AG09309 (cell line): ENCODE measurements at regions not wholly inside any gene's neighbourhood (a gene's known extent, or its start where the extent isn't known, plus 50 kb on each side); places are given as distances from the start of the nearest gene placed in this dataset.
"Not testable (repeated sequence)": the region's sequence is repeated elsewhere in the genome, so short reads cannot be mapped to it uniquely, and the experiment has no call there.

ENCODE experiments used
- DNase-seq: peaks from one replicate; pipeline ENCODE4 v3.0.0-alpha.2; 2010; ENCODE audit warnings: low read depth
- H3K4me3 ChIP-seq: 2 replicates; pipeline ENCODE4 v1.5.1; 2011; ENCODE audit warnings: mild to moderate bottlenecking, low read depth, low read length, moderate library complexity; ENCODE audit not compliant: control insufficient read depth
- CTCF ChIP-seq: IDR thresholded peaks from 2 replicates; pipeline ENCODE4 v1.5.1; 2011; ENCODE audit warnings: mild to moderate bottlenecking, low read depth, low read length, inconsistent platforms; ENCODE audit not compliant: insufficient read depth, control insufficient read depth; ENCODE audit errors: missing control alignments

GRCh38 chr22:25346859-25347751 is 127.7 kb downstream of the CRYBB2 start:
- no peak overlapping the region for H3K4me3 ChIP-seq
- no peak for DNase-seq
- no peak for TF ChIP-seq CTCF

GRCh38 chr22:25347752-25348102 is 128.3 kb downstream of the CRYBB2 start:
- DNase-seq = no peak
- no peak for TF ChIP-seq CTCF
- no peak overlapping the region for H3K4me3 ChIP-seq

- no peak for TF ChIP-seq CTCF
- no peak for DNase-seq
Measured at GRCh38 chr22:25348391-25348790, 129.0 kb downstream of the CRYBB2 start.

GRCh38 chr22:25348996-25349395 is 129.6 kb downstream of the CRYBB2 start:
- not testable (repeated sequence) for DNase-seq, H3K4me3 ChIP-seq

More at GRCh38 chr22:25348391-25348790, 129.0 kb downstream of the CRYBB2 start:
- H3K4me3 ChIP-seq = no peak overlapping the region

- DNase-seq = no peak
- no peak overlapping the region for H3K4me3 ChIP-seq
- no peak for TF ChIP-seq CTCF
Measured at GRCh38 chr22:25350551-25350971, 131.1 kb downstream of the CRYBB2 start.

GRCh38 chr22:25351631-25352293 is 132.3 kb downstream of the CRYBB2 start:
- no peak for TF ChIP-seq CTCF
- no peak overlapping the region for H3K4me3 ChIP-seq
- no peak for DNase-seq

- H3K4me3 ChIP-seq = no peak overlapping the region
- no peak for TF ChIP-seq CTCF
- DNase-seq = no peak
Measured at GRCh38 chr22:25352294-25352680, 132.8 kb downstream of the CRYBB2 start.
